WTC11 (cell line): ENCODE measurements at regions not wholly inside any gene's neighbourhood (a gene's known extent, or its start where the extent isn't known, plus 50 kb on each side); places are given as distances from the start of the nearest gene placed in this dataset.

Experiments
- ATAC-seq: fragments of 200-7000 bp; cut with Tn5 transposase; 2 replicates; pipeline ENCODE4 v1.10.0; 2021; ENCODE audit warnings: mild to moderate bottlenecking, moderate library complexity
- CTCF ChIA-PET: fragments of 300-600 bp; sonication (Branson Sonifier 250); formaldehyde crosslinking; loops from one replicate; lab custom pipeline; 2021; ENCODE audit warnings: antibody characterized with exemption; lab: Charles Lee
- POLR2A ChIA-PET: fragments of 350-600 bp; sonication (Branson Sonifier 250); formaldehyde crosslinking; loops from one replicate; lab custom pipeline; 2021; ENCODE audit warnings: antibody characterized with exemption; lab: Charles Lee
- DNase-seq: peaks from one replicate; pipeline ENCODE4 v3.0.0; 2021; ENCODE audit warnings: low spot score
- H3K27ac Mint-ChIP-seq: 2 replicates; pipeline ENCODE4 v1.8.0; 2021; ENCODE audit warnings: mixed read lengths
- H3K27me3 Mint-ChIP-seq: 2 replicates; pipeline ENCODE4 v1.8.0; 2021; ENCODE audit warnings: low read depth, mild to moderate bottlenecking, moderate library complexity, mixed read lengths
- H3K36me3 Mint-ChIP-seq: 2 replicates; pipeline ENCODE4 v1.8.0; 2021; ENCODE audit warnings: mixed read lengths
- H3K4me1 Mint-ChIP-seq: 2 replicates; pipeline ENCODE4 v1.8.0; 2022; ENCODE audit warnings: mixed read lengths
- H3K4me3 Mint-ChIP-seq: 2 replicates; pipeline ENCODE4 v1.8.0; 2021; ENCODE audit warnings: mild to moderate bottlenecking, moderate library complexity, mixed read lengths
- H3K9me3 Mint-ChIP-seq: 2 replicates; pipeline ENCODE4 v1.8.0; 2021; ENCODE audit warnings: mixed read lengths
- ETV6 ChIP-seq: sonication (generic); formaldehyde crosslinking; IDR thresholded peaks from 2 replicates; pipeline ENCODE4 v1.8.1; 2022; ENCODE audit warnings: mild to moderate bottlenecking, missing genetic modification reagents
- FOXJ3 ChIP-seq: sonication (generic); formaldehyde crosslinking; IDR thresholded peaks from 2 replicates; pipeline ENCODE4 v1.9.0; 2021; ENCODE audit warnings: missing genetic modification reagents, mild to moderate bottlenecking, borderline replicate concordance
- FOXK1 ChIP-seq: sonication (generic); formaldehyde crosslinking; IDR thresholded peaks from 2 replicates; pipeline ENCODE4 v1.8.0; 2022; ENCODE audit warnings: mild to moderate bottlenecking, moderate library complexity, missing genetic modification reagents
- HMGA2 ChIP-seq: fragments of 250-450 bp; sonication (Bioruptor Pico); IDR thresholded peaks from 2 replicates; pipeline ENCODE4 v1.4.0; 2021; ENCODE audit warnings: mild to moderate bottlenecking, moderate library complexity
- IRF2 ChIP-seq: sonication (generic); formaldehyde crosslinking; IDR thresholded peaks from 2 replicates; pipeline ENCODE4 v1.8.0; 2022; ENCODE audit warnings: low read depth, missing genetic modification reagents, borderline replicate concordance
- JAZF1 ChIP-seq: fragments of 250-450 bp; sonication (Bioruptor Pico); IDR thresholded peaks from 2 replicates; pipeline ENCODE4 v1.9.0; 2021; ENCODE audit warnings: moderate library complexity, mild to moderate bottlenecking, inconsistent platforms
- RORB ChIP-seq: fragments of 250-450 bp; sonication (Bioruptor Pico); IDR thresholded peaks from 2 replicates; pipeline ENCODE4 v1.9.0; 2021; ENCODE audit warnings: mild to moderate bottlenecking
- SMAD3 ChIP-seq: sonication (generic); formaldehyde crosslinking; IDR thresholded peaks from 2 replicates; pipeline ENCODE4 v1.8.0; 2022; ENCODE audit warnings: missing genetic modification reagents, mild to moderate bottlenecking, borderline replicate concordance
- TEAD4 ChIP-seq: sonication (generic); formaldehyde crosslinking; IDR thresholded peaks from 2 replicates; pipeline ENCODE4 v1.8.0; 2022; ENCODE audit warnings: mild to moderate bottlenecking, missing genetic modification reagents
- ZNF121 ChIP-seq: sonication (generic); formaldehyde crosslinking; IDR thresholded peaks from 2 replicates; pipeline ENCODE4 v1.8.0; 2023; ENCODE audit warnings: missing genetic modification reagents
- ZNF219 ChIP-seq: sonication (generic); formaldehyde crosslinking; IDR thresholded peaks from 2 replicates; pipeline ENCODE4 v1.8.0; 2023; ENCODE audit warnings: missing genetic modification reagents, mild to moderate bottlenecking, borderline replicate concordance
- ZNF232 ChIP-seq: sonication (generic); formaldehyde crosslinking; IDR thresholded peaks from 2 replicates; pipeline ENCODE4 v1.8.0; 2022; ENCODE audit warnings: mild to moderate bottlenecking, missing genetic modification reagents
- ZNF263 ChIP-seq: sonication (generic); formaldehyde crosslinking; IDR thresholded peaks from 2 replicates; pipeline ENCODE4 v1.8.1; 2022; ENCODE audit warnings: low read depth, mild to moderate bottlenecking, moderate library complexity, missing genetic modification reagents
- ZNF416 ChIP-seq: fragments of 250-450 bp; sonication (Bioruptor Pico); IDR thresholded peaks from 2 replicates; pipeline ENCODE4 v1.9.0; 2021; ENCODE audit warnings: mild to moderate bottlenecking, inconsistent platforms
- TF ChIP-seq, protein P1 (sequence below): sonication (generic); formaldehyde crosslinking; IDR thresholded peaks from 2 replicates; pipeline ENCODE4 v1.8.1; 2023; ENCODE audit warnings: mild to moderate bottlenecking, missing genetic modification reagents, borderline replicate concordance
- TF ChIP-seq, protein P2 (sequence below): sonication (generic); formaldehyde crosslinking; IDR thresholded peaks from 2 replicates; pipeline ENCODE4 v1.8.0; 2023; ENCODE audit warnings: missing genetic modification reagents, mild to moderate bottlenecking, borderline replicate concordance
- TF ChIP-seq, protein P3 (sequence below): fragments of 200-600 bp; IDR thresholded peaks from 2 replicates; pipeline ENCODE4 v1.8.0; 2022; ENCODE audit warnings: antibody characterized with exemption
- TF ChIP-seq, protein P4 (sequence below): sonication (generic); formaldehyde crosslinking; IDR thresholded peaks from 2 replicates; pipeline ENCODE4 v1.8.0; 2022; ENCODE audit warnings: missing genetic modification reagents

DNA sequence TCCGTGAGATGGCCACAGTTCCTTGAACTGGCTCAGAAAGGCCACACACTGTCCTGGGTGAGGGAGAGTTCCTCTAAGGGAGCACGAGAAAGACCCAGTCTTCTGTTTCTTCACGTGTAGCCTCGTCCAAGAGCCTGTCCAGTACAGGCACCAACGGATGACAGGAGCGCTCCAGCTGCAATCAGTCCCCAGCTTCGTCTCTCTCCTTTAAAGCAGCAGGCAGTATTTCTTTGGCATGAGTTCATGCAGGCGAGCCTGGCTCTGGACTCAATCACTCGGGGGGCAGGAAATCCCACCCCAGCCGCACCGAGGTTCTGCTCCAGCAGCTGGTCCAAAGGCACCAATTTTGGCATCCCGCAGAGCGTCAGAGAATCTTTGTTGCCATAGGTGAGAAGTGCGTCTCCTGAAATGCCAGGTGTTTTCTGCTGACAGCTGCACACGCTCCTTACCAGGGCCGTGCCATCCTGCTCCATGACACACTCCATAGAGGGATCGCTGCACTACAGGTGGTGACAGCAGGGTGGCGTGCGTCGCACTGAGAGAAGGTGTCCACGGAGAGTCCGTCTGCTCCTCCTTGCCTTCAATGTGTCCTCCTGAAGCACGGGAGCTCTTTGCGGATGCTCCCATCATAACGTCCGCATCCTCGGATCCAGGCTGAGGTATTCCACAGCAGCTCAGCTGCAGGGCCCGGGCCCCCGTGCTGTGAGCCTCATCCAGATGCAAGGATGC is 59.6 kb upstream of the AFDN start:
- no peak overlapping the region for H3K27ac Mint-ChIP-seq
- no peaks in the 10 kb centered on the region for H3K4me1 Mint-ChIP-seq
- ChIA-PET CTCF (no interaction called here), POLR2A (no interaction called here)
- H3K27me3 Mint-ChIP-seq = no peaks in the 10 kb centered on the region
- ATAC-seq (no peak), DNase-seq (no peak)
- no peak overlapping the region for H3K4me3 Mint-ChIP-seq
- no peaks in the 10 kb centered on the region for H3K9me3 Mint-ChIP-seq
- TF ChIP-seq JAZF1 (CRISPR knock-in tag) (no peak), RORB (CRISPR knock-in tag) (no peak), ZNF416 (CRISPR knock-in tag) (no peak), ZNF219 (CRISPR knock-in tag) (no peak), FOXK1 (CRISPR knock-in tag) (no peak), SMAD3 (CRISPR knock-in tag) (no peak), HMGA2 (CRISPR knock-in tag) (no peak)
- TF ChIP-seq, protein P1, sequence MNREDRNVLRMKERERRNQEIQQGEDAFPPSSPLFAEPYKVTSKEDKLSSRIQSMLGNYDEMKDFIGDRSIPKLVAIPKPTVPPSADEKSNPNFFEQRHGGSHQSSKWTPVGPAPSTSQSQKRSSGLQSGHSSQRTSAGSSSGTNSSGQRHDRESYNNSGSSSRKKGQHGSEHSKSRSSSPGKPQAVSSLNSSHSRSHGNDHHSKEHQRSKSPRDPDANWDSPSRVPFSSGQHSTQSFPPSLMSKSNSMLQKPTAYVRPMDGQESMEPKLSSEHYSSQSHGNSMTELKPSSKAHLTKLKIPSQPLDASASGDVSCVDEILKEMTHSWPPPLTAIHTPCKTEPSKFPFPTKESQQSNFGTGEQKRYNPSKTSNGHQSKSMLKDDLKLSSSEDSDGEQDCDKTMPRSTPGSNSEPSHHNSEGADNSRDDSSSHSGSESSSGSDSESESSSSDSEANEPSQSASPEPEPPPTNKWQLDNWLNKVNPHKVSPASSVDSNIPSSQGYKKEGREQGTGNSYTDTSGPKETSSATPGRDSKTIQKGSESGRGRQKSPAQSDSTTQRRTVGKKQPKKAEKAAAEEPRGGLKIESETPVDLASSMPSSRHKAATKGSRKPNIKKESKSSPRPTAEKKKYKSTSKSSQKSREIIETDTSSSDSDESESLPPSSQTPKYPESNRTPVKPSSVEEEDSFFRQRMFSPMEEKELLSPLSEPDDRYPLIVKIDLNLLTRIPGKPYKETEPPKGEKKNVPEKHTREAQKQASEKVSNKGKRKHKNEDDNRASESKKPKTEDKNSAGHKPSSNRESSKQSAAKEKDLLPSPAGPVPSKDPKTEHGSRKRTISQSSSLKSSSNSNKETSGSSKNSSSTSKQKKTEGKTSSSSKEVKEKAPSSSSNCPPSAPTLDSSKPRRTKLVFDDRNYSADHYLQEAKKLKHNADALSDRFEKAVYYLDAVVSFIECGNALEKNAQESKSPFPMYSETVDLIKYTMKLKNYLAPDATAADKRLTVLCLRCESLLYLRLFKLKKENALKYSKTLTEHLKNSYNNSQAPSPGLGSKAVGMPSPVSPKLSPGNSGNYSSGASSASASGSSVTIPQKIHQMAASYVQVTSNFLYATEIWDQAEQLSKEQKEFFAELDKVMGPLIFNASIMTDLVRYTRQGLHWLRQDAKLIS (CRISPR knock-in tag) = no peak
- TF ChIP-seq, protein P2, sequence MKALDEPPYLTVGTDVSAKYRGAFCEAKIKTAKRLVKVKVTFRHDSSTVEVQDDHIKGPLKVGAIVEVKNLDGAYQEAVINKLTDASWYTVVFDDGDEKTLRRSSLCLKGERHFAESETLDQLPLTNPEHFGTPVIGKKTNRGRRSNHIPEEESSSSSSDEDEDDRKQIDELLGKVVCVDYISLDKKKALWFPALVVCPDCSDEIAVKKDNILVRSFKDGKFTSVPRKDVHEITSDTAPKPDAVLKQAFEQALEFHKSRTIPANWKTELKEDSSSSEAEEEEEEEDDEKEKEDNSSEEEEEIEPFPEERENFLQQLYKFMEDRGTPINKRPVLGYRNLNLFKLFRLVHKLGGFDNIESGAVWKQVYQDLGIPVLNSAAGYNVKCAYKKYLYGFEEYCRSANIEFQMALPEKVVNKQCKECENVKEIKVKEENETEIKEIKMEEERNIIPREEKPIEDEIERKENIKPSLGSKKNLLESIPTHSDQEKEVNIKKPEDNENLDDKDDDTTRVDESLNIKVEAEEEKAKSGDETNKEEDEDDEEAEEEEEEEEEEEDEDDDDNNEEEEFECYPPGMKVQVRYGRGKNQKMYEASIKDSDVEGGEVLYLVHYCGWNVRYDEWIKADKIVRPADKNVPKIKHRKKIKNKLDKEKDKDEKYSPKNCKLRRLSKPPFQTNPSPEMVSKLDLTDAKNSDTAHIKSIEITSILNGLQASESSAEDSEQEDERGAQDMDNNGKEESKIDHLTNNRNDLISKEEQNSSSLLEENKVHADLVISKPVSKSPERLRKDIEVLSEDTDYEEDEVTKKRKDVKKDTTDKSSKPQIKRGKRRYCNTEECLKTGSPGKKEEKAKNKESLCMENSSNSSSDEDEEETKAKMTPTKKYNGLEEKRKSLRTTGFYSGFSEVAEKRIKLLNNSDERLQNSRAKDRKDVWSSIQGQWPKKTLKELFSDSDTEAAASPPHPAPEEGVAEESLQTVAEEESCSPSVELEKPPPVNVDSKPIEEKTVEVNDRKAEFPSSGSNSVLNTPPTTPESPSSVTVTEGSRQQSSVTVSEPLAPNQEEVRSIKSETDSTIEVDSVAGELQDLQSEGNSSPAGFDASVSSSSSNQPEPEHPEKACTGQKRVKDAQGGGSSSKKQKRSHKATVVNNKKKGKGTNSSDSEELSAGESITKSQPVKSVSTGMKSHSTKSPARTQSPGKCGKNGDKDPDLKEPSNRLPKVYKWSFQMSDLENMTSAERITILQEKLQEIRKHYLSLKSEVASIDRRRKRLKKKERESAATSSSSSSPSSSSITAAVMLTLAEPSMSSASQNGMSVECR (CRISPR knock-in tag) = no peak
- TF ChIP-seq, protein P3, sequence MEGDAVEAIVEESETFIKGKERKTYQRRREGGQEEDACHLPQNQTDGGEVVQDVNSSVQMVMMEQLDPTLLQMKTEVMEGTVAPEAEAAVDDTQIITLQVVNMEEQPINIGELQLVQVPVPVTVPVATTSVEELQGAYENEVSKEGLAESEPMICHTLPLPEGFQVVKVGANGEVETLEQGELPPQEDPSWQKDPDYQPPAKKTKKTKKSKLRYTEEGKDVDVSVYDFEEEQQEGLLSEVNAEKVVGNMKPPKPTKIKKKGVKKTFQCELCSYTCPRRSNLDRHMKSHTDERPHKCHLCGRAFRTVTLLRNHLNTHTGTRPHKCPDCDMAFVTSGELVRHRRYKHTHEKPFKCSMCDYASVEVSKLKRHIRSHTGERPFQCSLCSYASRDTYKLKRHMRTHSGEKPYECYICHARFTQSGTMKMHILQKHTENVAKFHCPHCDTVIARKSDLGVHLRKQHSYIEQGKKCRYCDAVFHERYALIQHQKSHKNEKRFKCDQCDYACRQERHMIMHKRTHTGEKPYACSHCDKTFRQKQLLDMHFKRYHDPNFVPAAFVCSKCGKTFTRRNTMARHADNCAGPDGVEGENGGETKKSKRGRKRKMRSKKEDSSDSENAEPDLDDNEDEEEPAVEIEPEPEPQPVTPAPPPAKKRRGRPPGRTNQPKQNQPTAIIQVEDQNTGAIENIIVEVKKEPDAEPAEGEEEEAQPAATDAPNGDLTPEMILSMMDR = no peak
- no peaks in the 10 kb centered on the region for H3K36me3 Mint-ChIP-seq

DNA sequence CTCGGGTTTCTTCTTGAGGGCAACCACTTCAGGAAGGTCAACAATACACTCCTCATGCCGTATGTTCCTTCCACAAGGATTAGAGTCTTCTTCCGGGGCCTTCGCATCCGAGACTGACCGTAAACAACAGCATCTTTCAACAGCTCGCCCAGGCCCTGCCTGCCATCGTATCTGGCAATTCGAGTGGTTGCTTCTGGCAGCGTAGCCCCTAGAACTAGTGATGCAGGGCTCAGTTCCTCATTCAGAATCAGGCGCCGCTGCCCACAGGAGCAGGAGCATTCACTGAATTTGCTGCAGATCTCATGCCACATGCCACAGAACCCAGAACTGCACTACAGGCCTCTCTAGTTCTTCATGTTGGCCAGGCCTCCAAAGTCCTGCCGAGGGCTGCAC is 59.0 kb upstream of the AFDN start:
- ChIA-PET CTCF (no interaction called here), POLR2A (no interaction called here)
- H3K36me3 Mint-ChIP-seq = no peaks in the 10 kb centered on the region
- no peaks in the 10 kb centered on the region for H3K4me1 Mint-ChIP-seq
- ATAC-seq = no peak
- H3K27ac Mint-ChIP-seq = no peak overlapping the region
- no peak for DNase-seq
- no peak overlapping the region for H3K4me3 Mint-ChIP-seq
- H3K9me3 Mint-ChIP-seq = no peaks in the 10 kb centered on the region
- H3K27me3 Mint-ChIP-seq = no peaks in the 10 kb centered on the region
- no peak for TF ChIP-seq TEAD4 (CRISPR knock-in tag)
- TF ChIP-seq ZNF232 = no peak
- no peak for TF ChIP-seq FOXJ3
- TF ChIP-seq, protein P4, sequence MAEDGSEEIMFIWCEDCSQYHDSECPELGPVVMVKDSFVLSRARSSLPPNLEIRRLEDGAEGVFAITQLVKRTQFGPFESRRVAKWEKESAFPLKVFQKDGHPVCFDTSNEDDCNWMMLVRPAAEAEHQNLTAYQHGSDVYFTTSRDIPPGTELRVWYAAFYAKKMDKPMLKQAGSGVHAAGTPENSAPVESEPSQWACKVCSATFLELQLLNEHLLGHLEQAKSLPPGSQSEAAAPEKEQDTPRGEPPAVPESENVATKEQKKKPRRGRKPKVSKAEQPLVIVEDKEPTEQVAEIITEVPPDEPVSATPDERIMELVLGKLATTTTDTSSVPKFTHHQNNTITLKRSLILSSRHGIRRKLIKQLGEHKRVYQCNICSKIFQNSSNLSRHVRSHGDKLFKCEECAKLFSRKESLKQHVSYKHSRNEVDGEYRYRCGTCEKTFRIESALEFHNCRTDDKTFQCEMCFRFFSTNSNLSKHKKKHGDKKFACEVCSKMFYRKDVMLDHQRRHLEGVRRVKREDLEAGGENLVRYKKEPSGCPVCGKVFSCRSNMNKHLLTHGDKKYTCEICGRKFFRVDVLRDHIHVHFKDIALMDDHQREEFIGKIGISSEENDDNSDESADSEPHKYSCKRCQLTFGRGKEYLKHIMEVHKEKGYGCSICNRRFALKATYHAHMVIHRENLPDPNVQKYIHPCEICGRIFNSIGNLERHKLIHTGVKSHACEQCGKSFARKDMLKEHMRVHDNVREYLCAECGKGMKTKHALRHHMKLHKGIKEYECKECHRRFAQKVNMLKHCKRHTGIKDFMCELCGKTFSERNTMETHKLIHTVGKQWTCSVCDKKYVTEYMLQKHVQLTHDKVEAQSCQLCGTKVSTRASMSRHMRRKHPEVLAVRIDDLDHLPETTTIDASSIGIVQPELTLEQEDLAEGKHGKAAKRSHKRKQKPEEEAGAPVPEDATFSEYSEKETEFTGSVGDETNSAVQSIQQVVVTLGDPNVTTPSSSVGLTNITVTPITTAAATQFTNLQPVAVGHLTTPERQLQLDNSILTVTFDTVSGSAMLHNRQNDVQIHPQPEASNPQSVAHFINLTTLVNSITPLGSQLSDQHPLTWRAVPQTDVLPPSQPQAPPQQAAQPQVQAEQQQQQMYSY (CRISPR knock-in tag) = no peak
- TF ChIP-seq IRF2 (CRISPR knock-in tag) = no peak
- TF ChIP-seq ZNF121 (CRISPR knock-in tag) = no peak
- no peak for TF ChIP-seq ETV6 (CRISPR knock-in tag)
- TF ChIP-seq ZNF263 = no peak
- TF ChIP-seq, all 79 proteins: peak for 0
